Tibial nerve (tissue), 4 donors: ENCODE measurements at regions not wholly inside any gene's neighbourhood (a gene's known extent, or its start where the extent isn't known, plus 50 kb on each side); places are given as distances from the start of the nearest gene placed in this dataset.

Experiments used
- DNase-seq, 2 donors: peaks; one replicate each; pipeline ENCODE4 v3.0.0-alpha.2; 2019; ENCODE audit warnings: low spot score in 2 of 2
- H3K27ac ChIP-seq, 4 donors: fragments of 200-600 bp; sonication (generic) in 3 of 4; one replicate each; pipeline ENCODE4 v1.5.1; 2017 to 2019; ENCODE audit warnings: mild to moderate bottlenecking in 1 of 4
- H3K27me3 ChIP-seq, 2 donors: fragments of 200-600 bp; sonication (generic) in 1 of 2; one replicate each; pipeline versions ENCODE4 v1.5.1 to v1.6.0; 2017 to 2019
- H3K36me3 ChIP-seq, 3 donors: fragments of 200-600 bp; sonication (generic); one replicate each; pipeline ENCODE4 v1.5.1; 2018 to 2019
- H3K4me1 ChIP-seq, 4 donors: fragments of 200-600 bp; sonication (generic) in 3 of 4; one replicate each; pipeline ENCODE4 v1.5.1; 2017 to 2019
- H3K4me3 ChIP-seq, 4 donors: fragments of 200-600 bp; sonication (generic) in 3 of 4; one replicate each; pipeline ENCODE4 v1.5.1; 2017 to 2019; ENCODE audit warnings: mild to moderate bottlenecking in 1 of 4, moderate library complexity in 1 of 4
- H3K9me3 ChIP-seq, 4 donors: fragments of 200-600 bp; sonication (generic) in 3 of 4; one replicate each; pipeline ENCODE4 v1.5.1; 2017 to 2019
- CTCF ChIP-seq, 5 experiments: fragments of 200-600 bp in 3 of 5; fragments of 450-650 bp in 2 of 5; sonication (generic) in 3 of 5; IDR thresholded peaks; one replicate each; pipeline ENCODE4 v1.5.1; 2016 to 2019; ENCODE audit warnings: antibody characterized with exemption in 5 of 5, mild to moderate bottlenecking in 3 of 5, moderate library complexity in 2 of 5
- EP300 ChIP-seq, 2 donors: sonication (generic); formaldehyde crosslinking; IDR thresholded peaks; one replicate each; pipeline ENCODE4 v1.6.1; 2017; ENCODE audit warnings: antibody characterized with exemption in 2 of 2, mild to moderate bottlenecking in 1 of 2
- POLR2A ChIP-seq, 2 donors: fragments of 450-650 bp; IDR thresholded peaks; one replicate each; pipeline ENCODE4 v1.6.1; 2017; ENCODE audit warnings: antibody characterized with exemption in 2 of 2, mild to moderate bottlenecking in 2 of 2, moderate library complexity in 2 of 2
- WGBS, 2 donors: methylation state at CpG; one replicate each; pipeline ENCODE4 v1.1.5; 2018; 5-methylcytosine and 5-hydroxymethylcytosine counted together

GRCh38 chr10:65130162-65130758 lies 1609.1 kb downstream of the REEP3 start:
- Histone ChIP-seq H3K4me3 (no peak overlapping the region), H3K27ac (no peak overlapping the region), H3K4me1 (no peaks in the 10 kb centered on the region), H3K36me3 (no peaks in the 10 kb centered on the region), H3K27me3 (no peaks in the 10 kb centered on the region), H3K9me3 (no peaks in the 10 kb centered on the region)
- no peak for TF ChIP-seq POLR2A (IDR thresholded peaks at IDR 0.05)
- TF ChIP-seq CTCF (IDR thresholded peaks at IDR 0.05): no peak
- no peak for TF ChIP-seq EP300 (IDR thresholded peaks at IDR 0.05)
- WGBS, 2 donors: 62 to 66% methylated on average over 1 of the region's 1 CpG
- no peak for DNase-seq

- Histone ChIP-seq H3K4me3 (no peak overlapping the region), H3K9me3 (no peaks in the 10 kb centered on the region), H3K27ac (no peak overlapping the region), H3K36me3 (no peaks in the 10 kb centered on the region), H3K27me3 (no peaks in the 10 kb centered on the region), H3K4me1 (no peaks in the 10 kb centered on the region)
- no peak for DNase-seq
- TF ChIP-seq CTCF (IDR thresholded peaks at IDR 0.05) (no peak), POLR2A (IDR thresholded peaks at IDR 0.05) (no peak), EP300 (IDR thresholded peaks at IDR 0.05) (no peak)
- WGBS, 2 donors: 89% methylated on average over 5 of the region's 5 CpGs
These were observed 1612.5 kb downstream of the REEP3 start for GRCh38 chr10:65133652-65134051.

GRCh38 chr10:65135508-65135907 lies 1614.3 kb downstream of the REEP3 start:
- DNase-seq: no peak
- no peaks in the 10 kb centered on the region for H3K36me3 ChIP-seq
- no peaks in the 10 kb centered on the region for H3K27me3 ChIP-seq
- H3K27ac ChIP-seq: no peak overlapping the region
- 28 to 35% methylated on average over 1 of the region's 1 CpG for WGBS, 2 donors
- H3K4me3 ChIP-seq: no peak overlapping the region
- no peaks in the 10 kb centered on the region for H3K4me1 ChIP-seq
- no peaks in the 10 kb centered on the region for H3K9me3 ChIP-seq
- no peak for TF ChIP-seq CTCF (IDR thresholded peaks at IDR 0.05)
- no peak for TF ChIP-seq EP300 (IDR thresholded peaks at IDR 0.05)
- no peak for TF ChIP-seq POLR2A (IDR thresholded peaks at IDR 0.05)

GRCh38 chr10:65142641-65143435 lies 1621.6 kb downstream of the REEP3 start:
- H3K4me3 ChIP-seq: no peak overlapping the region
- 88 to 90% methylated on average over 2 of the region's 2 CpGs for WGBS, 2 donors
- TF ChIP-seq POLR2A (IDR thresholded peaks at IDR 0.05): no peak
- no peak for TF ChIP-seq EP300 (IDR thresholded peaks at IDR 0.05)
- TF ChIP-seq CTCF (IDR thresholded peaks at IDR 0.05): no peak
- H3K27me3 ChIP-seq: no peaks in the 10 kb centered on the region
- no peaks in the 10 kb centered on the region for H3K36me3 ChIP-seq
- H3K9me3 ChIP-seq: no peaks in the 10 kb centered on the region
- no peak overlapping the region for H3K27ac ChIP-seq
- H3K4me1 ChIP-seq: no peaks in the 10 kb centered on the region
- no peak for DNase-seq

- no peak overlapping the region for H3K4me3 ChIP-seq
- 87% methylated on average over 4 of the region's 4 CpGs for WGBS, 2 donors
- no peak overlapping the region for H3K27ac ChIP-seq
- no peaks in the 10 kb centered on the region for H3K36me3 ChIP-seq
- H3K27me3 ChIP-seq: no peaks in the 10 kb centered on the region
- TF ChIP-seq CTCF (IDR thresholded peaks at IDR 0.05): no peak
- no peak for TF ChIP-seq POLR2A (IDR thresholded peaks at IDR 0.05)
- no peak for TF ChIP-seq EP300 (IDR thresholded peaks at IDR 0.05)
- H3K9me3 ChIP-seq: no peaks in the 10 kb centered on the region
- H3K4me1 ChIP-seq: no peaks in the 10 kb centered on the region
- DNase-seq: no peak
These were observed 1622.5 kb downstream of the REEP3 start for GRCh38 chr10:65143723-65144122.
